ENCODE measurements at regions not wholly inside any gene's neighbourhood (a gene's known extent, or its start where the extent isn't known, plus 50 kb on each side); places are given as distances from the start of the nearest gene placed in this dataset. TPM values are rescaled to one million over a fixed set of nuclear protein-coding genes. Genes with fewer than 3 reads are reported as not detected.

GRCh38 chr2:58291726-58292438 is 50.8 kb upstream of the FANCL start:
- no peaks in the 10 kb centered on the region for H3K4me1 ChIP-seq (ENCODE audit: control insufficient read depth, insufficient read depth, low read length)
- no peaks in the 10 kb centered on the region for H3K9me3 ChIP-seq (replicated peaks; ENCODE audit: low read length)
- H3K36me3 ChIP-seq (ENCODE audit: insufficient read depth, low read length) = no peaks in the 10 kb centered on the region

More at GRCh38 chr2:58291726-58292438, 50.8 kb upstream of the FANCL start:
- H3K4me3 ChIP-seq (ENCODE audit: low read length) = no peak overlapping the region
- no peak overlapping the region for H3K4me2 ChIP-seq (ENCODE audit: low read length)
- no peaks in the 10 kb centered on the region for H3K27me3 ChIP-seq (ENCODE audit: control insufficient read depth, insufficient read depth, low read length)
- H3K9ac ChIP-seq (ENCODE audit: low read depth, low read length) = no peak overlapping the region

Small RNAs in the stretch of these regions (small RNA-seq; reads per million reads assigned to genes)
- gene AC007179.3 (not detected), gene MIR4432 (not detected), gene RNA5SP94 (not detected), gene RNU1-32P (3.8 reads per million, percentile 81 among the genes with 10 or more reads in this experiment), gene RNU6-508P (not detected)

Data from skeletal muscle satellite cell (primary cell).